ENCODE measurements at regions not wholly inside any gene's neighbourhood (a gene's known extent, or its start where the extent isn't known, plus 50 kb on each side); places are given as distances from the start of the nearest gene placed in this dataset.

- ChIA-PET CTCF (interaction anchor here (1.3 to 1.4 kb wide), 2 partner anchors 28 to 54 kb away, joined by 3 read pairs; no protein-coding TSS in a partner anchor), POLR2A (no interaction called here)
- H3K4me3 ChIP-seq (ENCODE audit: low read depth, low read length), result no peak overlapping the region
- no peak for DNase-seq (ENCODE audit: low read depth)
- peaks cover 10% of the 10 kb centered on the region; the same call in 1 of the 2 replicates for H3K27me3 ChIP-seq (ENCODE audit: control insufficient read depth, insufficient read depth, low read length)
- TF ChIP-seq CTCF (IDR thresholded peaks at IDR 0.05; ENCODE audit: insufficient read depth, low read depth, low read length), result no peak
- no peaks in the 10 kb centered on the region for H3K36me3 ChIP-seq (ENCODE audit: control insufficient read depth, insufficient read depth, low read length)
Observed at GRCh38 chr1:114342376-114342775, 168.6 kb downstream of the TRIM33 start.

- ChIA-PET CTCF (interaction anchor here (1.3 to 1.4 kb wide), 2 partner anchors 28 to 53 kb away, joined by 3 read pairs; no protein-coding TSS in a partner anchor), POLR2A (no interaction called here)
- Histone ChIP-seq H3K27me3 (ENCODE audit: control insufficient read depth, insufficient read depth, low read length) (peaks cover 10% of the 10 kb centered on the region; the same call in 1 of the 2 replicates), H3K4me3 (ENCODE audit: low read depth, low read length) (no peak overlapping the region), H3K36me3 (ENCODE audit: control insufficient read depth, insufficient read depth, low read length) (no peaks in the 10 kb centered on the region)
- no peak for DNase-seq (ENCODE audit: low read depth)
- no peak for TF ChIP-seq CTCF (IDR thresholded peaks at IDR 0.05; ENCODE audit: insufficient read depth, low read depth, low read length)
Observed at GRCh38 chr1:114341856-114342255, 169.1 kb downstream of the TRIM33 start.

GRCh38 chr1:114341299-114341698 lies 169.7 kb downstream of the TRIM33 start:
- TF ChIP-seq CTCF (IDR thresholded peaks at IDR 0.05; ENCODE audit: insufficient read depth, low read depth, low read length), result no peak
- CTCF ChIA-PET, result interaction anchor here (1.3 kb wide), 1 partner anchor 27 kb away, joined by 3 read pairs; no protein-coding TSS in a partner anchor

GRCh38 chr1:114340892-114341291 lies 170.1 kb downstream of the TRIM33 start:
- no peak for DNase-seq (ENCODE audit: low read depth)
- TF ChIP-seq CTCF (IDR thresholded peaks at IDR 0.05; ENCODE audit: insufficient read depth, low read depth, low read length), result no peak
- Histone ChIP-seq H3K27me3 (ENCODE audit: control insufficient read depth, insufficient read depth, low read length) (peaks cover 10% of the 10 kb centered on the region; the same call in 1 of the 2 replicates), H3K4me3 (ENCODE audit: low read depth, low read length) (no peak overlapping the region), H3K36me3 (ENCODE audit: control insufficient read depth, insufficient read depth, low read length) (no peaks in the 10 kb centered on the region)
- ChIA-PET POLR2A (no interaction called here), CTCF (interaction anchor here (1.3 kb wide), 1 partner anchor 27 kb away, joined by 3 read pairs; no protein-coding TSS in a partner anchor)

More at GRCh38 chr1:114341299-114341698, 169.7 kb downstream of the TRIM33 start:
- Histone ChIP-seq H3K4me3 (ENCODE audit: low read depth, low read length) (no peak overlapping the region), H3K27me3 (ENCODE audit: control insufficient read depth, insufficient read depth, low read length) (peaks cover 10% of the 10 kb centered on the region; the same call in 1 of the 2 replicates), H3K36me3 (ENCODE audit: control insufficient read depth, insufficient read depth, low read length) (no peaks in the 10 kb centered on the region)
- POLR2A ChIA-PET, result no interaction called here
- no peak for DNase-seq (ENCODE audit: low read depth)

DNA sequence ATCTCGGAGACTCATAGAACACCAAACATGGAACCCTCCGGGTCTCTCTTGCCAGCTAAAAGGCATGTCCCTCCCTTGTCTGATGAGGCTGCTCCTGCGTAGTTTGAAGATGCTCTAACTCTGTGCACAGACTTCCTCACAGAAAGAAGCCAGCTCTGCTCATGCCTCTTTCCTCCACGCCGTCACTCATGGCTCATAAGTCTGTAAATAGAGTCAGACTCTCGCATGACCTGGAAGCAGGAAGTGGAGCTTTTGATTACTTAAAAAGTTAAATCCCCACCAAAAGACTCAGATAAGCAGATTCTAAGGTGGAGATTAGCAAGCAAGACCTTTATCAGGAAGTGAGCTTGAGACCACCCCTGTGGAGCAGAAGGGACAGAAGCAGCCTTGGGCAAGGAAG lies 171.6 kb downstream of the TRIM33 start:
- Histone ChIP-seq H3K27me3 (ENCODE audit: control insufficient read depth, insufficient read depth, low read length) (peaks cover 10% of the 10 kb centered on the region; the same call in 1 of the 2 replicates), H3K4me3 (ENCODE audit: low read depth, low read length) (no peak overlapping the region), H3K36me3 (ENCODE audit: control insufficient read depth, insufficient read depth, low read length) (no peaks in the 10 kb centered on the region)
- DNase-seq (ENCODE audit: low read depth), result no peak
- CTCF ChIA-PET, result interaction anchor here (1.5 to 2.4 kb wide), 3 partner anchors 8 to 57 kb away, joined by 4 to 8 read pairs (median 6); no protein-coding TSS in a partner anchor
- no peak for TF ChIP-seq CTCF (IDR thresholded peaks at IDR 0.05; ENCODE audit: insufficient read depth, low read depth, low read length)
- POLR2A ChIA-PET, result no interaction called here

Data from BJ (cell line).